ENCODE measurements at regions not wholly inside any gene's neighbourhood (a gene's known extent, or its start where the extent isn't known, plus 50 kb on each side); places are given as distances from the start of the nearest gene placed in this dataset.

- H3K36me3 ChIP-seq (ENCODE audit: control insufficient read depth, low read length) = no peaks in the 10 kb centered on the region
Measured at GRCh38 chr6:80454661-80455365, 348.3 kb downstream of the BCKDHB start.

GRCh38 chr6:80454197-80454596, 347.7 kb downstream of the BCKDHB start:
- no peak for TF ChIP-seq CTCF (IDR thresholded peaks at IDR 0.05; ENCODE audit: low read depth, low read length, poor library complexity, severe bottlenecking)
- TF ChIP-seq EZH2phosphoT487 (IDR thresholded peaks at IDR 0.05; ENCODE audit: borderline replicate concordance, low read length) = no peak

More at GRCh38 chr6:80454661-80455365, 348.3 kb downstream of the BCKDHB start:
- Histone ChIP-seq H3K9me2 (replicated peaks; ENCODE audit: control insufficient read depth, low read length) (no peaks in the 10 kb centered on the region), H3K9me3 (ENCODE audit: control insufficient read depth, insufficient read depth, low read length) (no peaks in the 10 kb centered on the region), H3K79me2 (ENCODE audit: control insufficient read depth, low read length) (no peaks in the 10 kb centered on the region), H4K20me1 (ENCODE audit: control insufficient read depth, insufficient read depth, low read depth, low read length) (no peaks in the 10 kb centered on the region), H3K27ac (ENCODE audit: low read depth, low read length) (no peak overlapping the region), H3F3A (ENCODE audit: control insufficient read depth, insufficient read depth) (no peaks in the 10 kb centered on the region), H3K27me3 (ENCODE audit: control insufficient read depth, low read length) (no peaks in the 10 kb centered on the region), H3K4me1 (ENCODE audit: control insufficient read depth, low read length) (no peaks in the 10 kb centered on the region), H3K4me3 (ENCODE audit: low read length) (no peak overlapping the region), H3K4me2 (ENCODE audit: low read length) (no peak overlapping the region)
- TF ChIP-seq EZH2phosphoT487 (IDR thresholded peaks at IDR 0.05; ENCODE audit: borderline replicate concordance, low read length) (no peak), CTCF (IDR thresholded peaks at IDR 0.05; ENCODE audit: low read depth, low read length, poor library complexity, severe bottlenecking) (no peak)

DNA sequence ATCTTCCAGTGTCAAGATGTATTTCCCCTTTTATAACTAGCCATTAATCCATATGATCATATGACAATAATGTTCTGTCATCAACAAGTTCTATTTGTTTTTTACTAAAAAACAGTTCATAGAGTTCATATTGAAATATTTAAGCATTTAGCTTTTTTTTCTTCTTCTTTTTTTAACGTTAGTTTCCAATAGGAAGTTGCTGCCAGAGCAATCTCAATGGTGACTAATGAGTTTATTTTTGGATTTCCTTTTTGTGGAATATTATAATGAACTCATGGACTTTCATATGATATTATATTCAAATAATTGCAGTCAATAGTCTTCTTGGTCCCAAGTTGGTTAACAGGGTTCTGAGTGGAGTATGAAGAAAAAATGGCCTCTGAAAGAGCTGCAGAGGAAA, 343.3 kb downstream of the BCKDHB start:
- TF ChIP-seq EZH2phosphoT487 (IDR thresholded peaks at IDR 0.05; ENCODE audit: borderline replicate concordance, low read length) (no peak), CTCF (IDR thresholded peaks at IDR 0.05; ENCODE audit: low read depth, low read length, poor library complexity, severe bottlenecking) (no peak)
- Histone ChIP-seq H3K36me3 (ENCODE audit: control insufficient read depth, low read length) (no peaks in the 10 kb centered on the region), H3K27me3 (ENCODE audit: control insufficient read depth, low read length) (no peaks in the 10 kb centered on the region)

More at GRCh38 chr6:80454197-80454596, 347.7 kb downstream of the BCKDHB start:
- Histone ChIP-seq H3K4me3 (ENCODE audit: low read length) (no peak overlapping the region), H3K9me2 (replicated peaks; ENCODE audit: control insufficient read depth, low read length) (no peaks in the 10 kb centered on the region), H3F3A (ENCODE audit: control insufficient read depth, insufficient read depth) (no peaks in the 10 kb centered on the region), H3K27me3 (ENCODE audit: control insufficient read depth, low read length) (no peaks in the 10 kb centered on the region), H4K20me1 (ENCODE audit: control insufficient read depth, insufficient read depth, low read depth, low read length) (no peaks in the 10 kb centered on the region), H3K27ac (ENCODE audit: low read depth, low read length) (no peak overlapping the region), H3K36me3 (ENCODE audit: control insufficient read depth, low read length) (no peaks in the 10 kb centered on the region), H3K4me2 (ENCODE audit: low read length) (no peak overlapping the region), H3K79me2 (ENCODE audit: control insufficient read depth, low read length) (no peaks in the 10 kb centered on the region), H3K9me3 (ENCODE audit: control insufficient read depth, insufficient read depth, low read length) (no peaks in the 10 kb centered on the region), H3K4me1 (ENCODE audit: control insufficient read depth, low read length) (no peaks in the 10 kb centered on the region)

More for the DNA sequence above, 343.3 kb downstream of the BCKDHB start:
- H3K27ac ChIP-seq (ENCODE audit: low read depth, low read length) = no peak overlapping the region
- H3K4me1 ChIP-seq (ENCODE audit: control insufficient read depth, low read length) = no peaks in the 10 kb centered on the region
- no peaks in the 10 kb centered on the region for H3F3A ChIP-seq (ENCODE audit: control insufficient read depth, insufficient read depth)
- H4K20me1 ChIP-seq (ENCODE audit: control insufficient read depth, insufficient read depth, low read depth, low read length) = no peaks in the 10 kb centered on the region
- H3K9me3 ChIP-seq (ENCODE audit: control insufficient read depth, insufficient read depth, low read length) = no peaks in the 10 kb centered on the region
- no peaks in the 10 kb centered on the region for H3K9me2 ChIP-seq (replicated peaks; ENCODE audit: control insufficient read depth, low read length)
- H3K4me2 ChIP-seq (ENCODE audit: low read length) = no peak overlapping the region
- no peak overlapping the region for H3K4me3 ChIP-seq (ENCODE audit: low read length)
- H3K79me2 ChIP-seq (ENCODE audit: control insufficient read depth, low read length) = no peaks in the 10 kb centered on the region

All from DOHH2 (cell line).